ENCODE measurements at regions not wholly inside any gene's neighbourhood (a gene's known extent, or its start where the extent isn't known, plus 50 kb on each side); places are given as distances from the start of the nearest gene placed in this dataset.
"Not testable (repeated sequence)": the region's sequence is repeated elsewhere in the genome, so short reads cannot be mapped to it uniquely, and the experiment has no call there.

DNA sequence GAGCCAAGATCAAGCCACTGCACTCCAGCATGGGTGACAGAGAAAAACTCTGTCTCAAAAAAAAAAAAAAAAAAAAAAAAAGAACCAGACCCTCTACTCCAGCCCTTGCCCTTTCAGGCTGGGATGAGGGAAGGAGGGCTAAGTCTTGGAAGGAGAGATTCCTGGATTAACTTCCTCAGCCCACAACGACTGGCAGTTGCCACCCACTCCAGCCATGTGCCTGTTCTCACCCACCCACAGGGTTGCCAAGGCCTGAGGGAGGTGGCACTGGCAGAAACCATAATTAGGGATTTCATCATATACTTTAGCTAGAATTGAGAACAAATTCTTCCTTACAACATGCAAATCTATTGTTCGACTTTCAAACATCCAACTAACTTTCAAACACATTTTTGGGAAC, 87.8 kb upstream of the SLC30A5 start:
- no peak for ATAC-seq (replicated peaks in 1 of 2)
- Mint-ChIP-seq H3K4me3 (no peak overlapping the region), H3K9me3 (no peaks in the 10 kb centered on the region), H3K4me1 (ENCODE audit: low read depth) (no peaks in the 10 kb centered on the region), H3K36me3 (ENCODE audit: insufficient read depth in 2 of 2) (no peaks in the 10 kb centered on the region), H3K27me3 (ENCODE audit: low read depth) (peaks cover 22% of the 10 kb centered on the region), H3K27ac (no peak overlapping the region)
- no peak for DNase-seq

- no peaks in the 10 kb centered on the region for H3K36me3 Mint-ChIP-seq (ENCODE audit: insufficient read depth in 2 of 2)
- no peak overlapping the region for H3K27ac Mint-ChIP-seq
- H3K4me1 Mint-ChIP-seq (ENCODE audit: low read depth): no peaks in the 10 kb centered on the region
- DNase-seq: no peak
- peaks cover 22% of the 10 kb centered on the region for H3K27me3 Mint-ChIP-seq (ENCODE audit: low read depth)
- no peak for ATAC-seq (replicated peaks in 1 of 2)
- no peak overlapping the region for H3K4me3 Mint-ChIP-seq
- H3K9me3 Mint-ChIP-seq: no peaks in the 10 kb centered on the region
These were observed 86.7 kb upstream of the SLC30A5 start for GRCh38 chr5:69007163-69007562.

GRCh38 chr5:69007726-69008368, 86.0 kb upstream of the SLC30A5 start:
- peaks cover 22% of the 10 kb centered on the region for H3K27me3 Mint-ChIP-seq (ENCODE audit: low read depth)
- peak; percentile 72 to 80 for DNase-seq
- no peak overlapping the region for H3K27ac Mint-ChIP-seq
- H3K36me3 Mint-ChIP-seq (ENCODE audit: insufficient read depth in 2 of 2): no peaks in the 10 kb centered on the region
- H3K4me3 Mint-ChIP-seq: no peak overlapping the region
- ATAC-seq (replicated peaks in 1 of 2): peak; percentile 64 to 69
- H3K4me1 Mint-ChIP-seq (ENCODE audit: low read depth): no peaks in the 10 kb centered on the region
- H3K9me3 Mint-ChIP-seq: no peaks in the 10 kb centered on the region

- peaks cover 26% of the 10 kb centered on the region for H3K27me3 Mint-ChIP-seq (ENCODE audit: low read depth)
- H3K4me1 Mint-ChIP-seq (ENCODE audit: low read depth): no peaks in the 10 kb centered on the region
- no peak overlapping the region for H3K27ac Mint-ChIP-seq
- ATAC-seq (replicated peaks in 1 of 2) (no peak), DNase-seq (no peak)
- no peaks in the 10 kb centered on the region for H3K36me3 Mint-ChIP-seq (ENCODE audit: insufficient read depth in 2 of 2)
- no peak overlapping the region for H3K4me3 Mint-ChIP-seq
- H3K9me3 Mint-ChIP-seq: no peaks in the 10 kb centered on the region
These were observed 83.3 kb upstream of the SLC30A5 start for GRCh38 chr5:69010476-69010875.

- ATAC-seq (replicated peaks in 1 of 2) (no peak), DNase-seq (no peak)
- H3K36me3 Mint-ChIP-seq (ENCODE audit: insufficient read depth in 2 of 2): no peaks in the 10 kb centered on the region
- no peaks in the 10 kb centered on the region for H3K4me1 Mint-ChIP-seq (ENCODE audit: low read depth)
- no peak overlapping the region for H3K27ac Mint-ChIP-seq
- H3K4me3 Mint-ChIP-seq: no peak overlapping the region
- no peaks in the 10 kb centered on the region for H3K9me3 Mint-ChIP-seq
- peaks cover 25% of the 10 kb centered on the region for H3K27me3 Mint-ChIP-seq (ENCODE audit: low read depth)
These were observed 81.9 kb upstream of the SLC30A5 start for GRCh38 chr5:69011910-69012309.

GRCh38 chr5:69013481-69013880, 80.3 kb upstream of the SLC30A5 start:
- H3K27me3 Mint-ChIP-seq (ENCODE audit: low read depth): peaks cover 10% of the 10 kb centered on the region
- ATAC-seq (replicated peaks in 1 of 2) (no peak), DNase-seq (no peak)
- no peaks in the 10 kb centered on the region for H3K9me3 Mint-ChIP-seq
- no peaks in the 10 kb centered on the region for H3K36me3 Mint-ChIP-seq (ENCODE audit: insufficient read depth in 2 of 2)
- H3K4me1 Mint-ChIP-seq (ENCODE audit: low read depth): no peaks in the 10 kb centered on the region
- H3K4me3 Mint-ChIP-seq: no peak overlapping the region
- no peak overlapping the region for H3K27ac Mint-ChIP-seq

DNA sequence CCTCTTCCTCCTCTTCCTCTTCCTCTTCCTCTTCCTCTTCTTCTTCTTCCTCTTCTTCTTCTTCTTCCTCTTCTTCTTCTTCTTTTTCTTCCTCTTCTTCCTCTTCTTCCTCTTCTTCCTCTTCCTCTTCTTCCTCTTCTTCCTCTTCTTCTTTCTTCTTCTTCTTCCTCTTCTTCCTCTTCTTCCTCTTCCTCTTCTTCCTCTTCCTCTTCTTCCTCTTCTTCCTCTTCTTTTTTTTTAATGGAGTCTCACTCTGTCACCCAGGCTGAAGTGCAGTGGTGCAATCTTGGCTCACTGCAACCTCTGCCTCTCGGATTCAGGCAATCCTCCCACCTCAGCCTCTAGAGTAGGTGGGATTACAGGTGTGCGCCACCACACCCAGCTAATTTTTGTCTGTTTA, 79.8 kb upstream of the SLC30A5 start:
- DNase-seq; H3K4me1 Mint-ChIP-seq (ENCODE audit: low read depth); H3K36me3 Mint-ChIP-seq (ENCODE audit: insufficient read depth in 2 of 2); H3K4me3 Mint-ChIP-seq; H3K9me3 Mint-ChIP-seq; ATAC-seq (replicated peaks in 1 of 2); H3K27me3 Mint-ChIP-seq (ENCODE audit: low read depth): not testable (repeated sequence)
- H3K27ac Mint-ChIP-seq: peak overlapping the region; percentile 43

GRCh38 chr5:69019668-69020375, 74.0 kb upstream of the SLC30A5 start:
- ATAC-seq (replicated peaks in 1 of 2): no peak
- no peak for DNase-seq
- no peak overlapping the region for H3K4me3 Mint-ChIP-seq
- H3K9me3 Mint-ChIP-seq: no peaks in the 10 kb centered on the region
- H3K36me3 Mint-ChIP-seq (ENCODE audit: insufficient read depth in 2 of 2): no peaks in the 10 kb centered on the region
- no peak overlapping the region for H3K27ac Mint-ChIP-seq
- H3K27me3 Mint-ChIP-seq (ENCODE audit: low read depth): peaks cover under 1% of the 10 kb centered on the region
- H3K4me1 Mint-ChIP-seq (ENCODE audit: low read depth): peaks cover 5% of the 10 kb centered on the region

- ATAC-seq (replicated peaks in 1 of 2) (peak; percentile 62 to 70), DNase-seq (peak; percentile 22 to 27)
- Mint-ChIP-seq H3K9me3 (no peaks in the 10 kb centered on the region), H3K27me3 (ENCODE audit: low read depth) (peaks cover 6% of the 10 kb centered on the region), H3K4me1 (ENCODE audit: low read depth) (peaks cover 5% of the 10 kb centered on the region), H3K4me3 (no peak overlapping the region), H3K27ac (no peak overlapping the region), H3K36me3 (ENCODE audit: insufficient read depth in 2 of 2) (no peaks in the 10 kb centered on the region)
These were observed 69.6 kb upstream of the SLC30A5 start for GRCh38 chr5:69024241-69024651.

DNA sequence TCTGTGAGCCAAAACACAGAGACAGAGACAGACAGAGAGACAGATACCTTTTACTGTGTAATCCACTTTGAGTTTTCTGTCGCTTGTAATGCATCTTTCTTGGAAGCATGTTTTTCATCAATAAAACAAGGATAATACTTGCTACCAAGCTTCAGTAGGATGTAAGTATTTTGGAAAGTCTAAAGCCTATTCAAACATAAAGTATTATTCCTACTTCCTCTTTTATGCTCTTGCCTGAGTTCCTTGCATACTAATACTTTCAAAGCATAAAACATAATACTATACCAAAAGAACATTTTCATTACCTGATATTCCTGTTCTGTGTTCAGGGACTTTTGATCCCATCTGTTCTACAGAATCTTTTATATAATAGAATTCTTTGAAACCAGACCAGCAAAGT, 64.5 kb upstream of the SLC30A5 start:
- Mint-ChIP-seq H3K36me3 (ENCODE audit: insufficient read depth in 2 of 2) (no peaks in the 10 kb centered on the region), H3K27me3 (ENCODE audit: low read depth) (peaks cover 6% of the 10 kb centered on the region), H3K27ac (no peak overlapping the region), H3K4me1 (ENCODE audit: low read depth) (peaks cover 2% of the 10 kb centered on the region), H3K4me3 (no peak overlapping the region), H3K9me3 (no peaks in the 10 kb centered on the region)
- ATAC-seq (replicated peaks in 1 of 2) (no peak), DNase-seq (no peak)

- H3K36me3 Mint-ChIP-seq (ENCODE audit: insufficient read depth in 2 of 2): no peaks in the 10 kb centered on the region
- H3K27me3 Mint-ChIP-seq (ENCODE audit: low read depth): peaks cover 6% of the 10 kb centered on the region
- no peak overlapping the region for H3K27ac Mint-ChIP-seq
- H3K9me3 Mint-ChIP-seq: no peaks in the 10 kb centered on the region
- no peak overlapping the region for H3K4me3 Mint-ChIP-seq
- no peaks in the 10 kb centered on the region for H3K4me1 Mint-ChIP-seq (ENCODE audit: low read depth)
- ATAC-seq (replicated peaks in 1 of 2) (no peak), DNase-seq (no peak)
These were observed 63.3 kb upstream of the SLC30A5 start for GRCh38 chr5:69030358-69031062.

DNA sequence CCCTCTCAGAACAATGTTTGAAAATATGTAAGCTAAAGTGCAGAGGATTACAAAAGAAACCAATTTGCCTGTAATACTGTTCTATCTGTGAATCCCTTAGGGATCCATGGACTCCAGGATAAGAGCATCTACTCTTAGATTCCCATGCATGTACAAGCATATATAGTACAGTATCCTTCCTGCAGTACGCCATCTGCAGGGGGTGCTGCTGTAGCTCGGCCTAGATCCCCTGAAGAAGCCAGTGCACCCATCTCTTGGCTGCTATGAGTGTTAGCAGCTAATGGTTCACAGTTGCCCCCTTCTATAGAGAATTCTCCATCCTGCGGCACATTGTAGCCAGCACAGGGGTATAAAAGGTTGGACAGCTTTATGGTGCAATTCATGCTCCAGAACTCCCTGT, 61.8 kb upstream of the SLC30A5 start:
- Mint-ChIP-seq H3K4me3 (no peak overlapping the region), H3K27ac (no peak overlapping the region), H3K4me1 (ENCODE audit: low read depth) (no peaks in the 10 kb centered on the region), H3K27me3 (ENCODE audit: low read depth) (peaks cover 6% of the 10 kb centered on the region), H3K36me3 (ENCODE audit: insufficient read depth in 2 of 2) (no peaks in the 10 kb centered on the region), H3K9me3 (no peaks in the 10 kb centered on the region)
- no peak for DNase-seq
- ATAC-seq (replicated peaks in 1 of 2): no peak

- Mint-ChIP-seq H3K27ac (no peak overlapping the region), H3K4me3 (no peak overlapping the region), H3K9me3 (no peaks in the 10 kb centered on the region), H3K36me3 (ENCODE audit: insufficient read depth in 2 of 2) (no peaks in the 10 kb centered on the region), H3K27me3 (ENCODE audit: low read depth) (peaks cover 4% of the 10 kb centered on the region), H3K4me1 (ENCODE audit: low read depth) (no peaks in the 10 kb centered on the region)
- ATAC-seq (replicated peaks in 1 of 2) (no peak), DNase-seq (no peak)
These were observed 60.1 kb upstream of the SLC30A5 start for GRCh38 chr5:69033690-69034089.
